ENCODE measurements at regions not wholly inside any gene's neighbourhood (a gene's known extent, or its start where the extent isn't known, plus 50 kb on each side); places are given as distances from the start of the nearest gene placed in this dataset.
"Not testable (repeated sequence)": the region's sequence is repeated elsewhere in the genome, so short reads cannot be mapped to it uniquely, and the experiment has no call there.

DNA sequence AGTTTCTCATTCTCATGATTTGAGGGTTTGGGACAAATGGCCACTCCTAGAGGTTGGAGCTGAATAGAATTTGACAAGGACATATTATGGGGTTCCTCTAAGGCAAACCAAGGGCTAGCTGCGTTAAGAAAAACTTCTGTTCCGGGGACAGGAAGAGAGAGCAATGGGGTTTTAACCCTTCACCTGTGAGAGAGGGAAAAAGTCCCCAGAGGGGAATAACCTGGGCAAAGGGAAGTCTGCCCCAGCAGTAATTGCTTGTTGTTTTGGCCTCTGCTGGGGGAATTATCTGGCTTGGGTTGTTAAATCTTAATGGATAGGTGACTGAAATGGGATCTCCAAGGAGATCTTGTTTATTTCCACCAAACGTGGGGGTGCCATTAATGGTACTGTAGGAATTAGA is 110.1 kb upstream of the MOCS2 start:
- no peak for DNase-seq

DNA sequence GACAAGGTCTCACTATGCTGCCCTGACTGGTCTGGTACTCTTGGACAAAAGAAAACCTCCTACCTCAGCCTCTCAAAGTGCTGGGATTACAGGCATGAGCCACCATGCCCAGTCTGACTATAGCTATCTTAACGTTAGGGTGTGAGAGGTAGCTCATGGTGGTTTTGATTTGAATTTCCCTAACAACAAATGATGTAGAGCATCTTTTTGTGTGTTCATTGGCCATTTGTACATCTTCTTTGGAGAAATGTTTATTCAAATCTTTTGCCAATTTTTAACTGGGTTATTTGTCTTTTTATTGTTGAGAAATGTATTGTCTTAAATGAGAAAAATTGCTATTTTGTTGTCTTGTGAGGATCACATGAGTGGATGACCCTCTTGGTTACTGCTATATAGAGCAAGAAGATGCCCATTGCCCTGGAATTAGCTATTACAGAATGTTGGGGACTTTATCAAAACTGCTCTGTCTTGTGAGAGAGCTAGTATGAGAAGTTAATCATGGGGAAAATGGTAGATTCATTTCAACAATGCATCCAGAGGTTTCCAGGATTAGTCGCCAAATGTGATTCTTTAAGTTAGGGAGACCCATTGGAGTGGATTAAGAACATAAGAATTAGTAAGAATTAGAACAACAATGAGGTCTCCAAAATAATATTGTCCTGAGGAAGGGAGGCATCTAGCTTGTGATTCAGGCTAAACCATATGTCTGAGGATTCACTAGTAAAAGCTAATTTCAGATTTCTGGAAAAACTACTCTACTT is 124.3 kb upstream of the MOCS2 start:
- DNase-seq: no peak

DNA sequence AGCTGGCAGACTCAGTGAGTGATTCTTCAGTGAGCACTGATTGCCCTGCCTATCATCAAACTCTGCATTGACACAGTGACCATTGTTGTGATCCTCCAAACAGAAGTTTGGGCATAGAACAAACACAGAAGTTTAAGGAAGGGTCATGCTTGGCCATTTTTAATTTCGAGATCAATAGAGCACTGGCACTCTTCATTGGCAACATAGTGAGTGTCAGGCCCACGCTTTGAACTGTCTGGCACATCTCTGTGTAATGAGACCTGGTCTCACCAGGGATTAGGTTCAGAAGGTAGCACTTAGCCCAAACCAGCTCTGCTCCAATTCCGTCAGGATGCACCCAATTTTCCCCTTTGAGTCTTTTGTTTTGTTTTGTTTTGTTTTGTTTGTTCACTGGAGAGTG is 127.1 kb upstream of the MOCS2 start:
- DNase-seq: no peak

DNA sequence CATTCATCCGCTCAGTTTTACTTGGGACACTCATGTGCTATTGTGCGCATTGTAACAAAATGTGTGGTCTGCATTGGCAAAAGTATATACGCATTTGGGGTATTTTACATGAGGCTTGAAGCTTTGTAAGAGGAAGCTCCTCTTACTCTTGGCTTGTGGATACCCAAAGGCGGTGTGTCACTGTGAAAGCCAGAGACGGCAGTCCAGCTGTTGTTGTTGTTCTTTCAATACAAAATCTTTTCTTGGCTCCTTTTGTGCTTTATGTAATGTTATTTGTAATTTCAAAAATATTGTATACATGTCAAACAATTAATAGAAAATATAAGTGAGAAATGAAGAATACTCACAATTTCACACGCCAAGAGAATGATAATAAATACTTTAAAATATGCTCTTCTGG is 128.3 kb upstream of the MOCS2 start:
- DNase-seq: no peak

DNA sequence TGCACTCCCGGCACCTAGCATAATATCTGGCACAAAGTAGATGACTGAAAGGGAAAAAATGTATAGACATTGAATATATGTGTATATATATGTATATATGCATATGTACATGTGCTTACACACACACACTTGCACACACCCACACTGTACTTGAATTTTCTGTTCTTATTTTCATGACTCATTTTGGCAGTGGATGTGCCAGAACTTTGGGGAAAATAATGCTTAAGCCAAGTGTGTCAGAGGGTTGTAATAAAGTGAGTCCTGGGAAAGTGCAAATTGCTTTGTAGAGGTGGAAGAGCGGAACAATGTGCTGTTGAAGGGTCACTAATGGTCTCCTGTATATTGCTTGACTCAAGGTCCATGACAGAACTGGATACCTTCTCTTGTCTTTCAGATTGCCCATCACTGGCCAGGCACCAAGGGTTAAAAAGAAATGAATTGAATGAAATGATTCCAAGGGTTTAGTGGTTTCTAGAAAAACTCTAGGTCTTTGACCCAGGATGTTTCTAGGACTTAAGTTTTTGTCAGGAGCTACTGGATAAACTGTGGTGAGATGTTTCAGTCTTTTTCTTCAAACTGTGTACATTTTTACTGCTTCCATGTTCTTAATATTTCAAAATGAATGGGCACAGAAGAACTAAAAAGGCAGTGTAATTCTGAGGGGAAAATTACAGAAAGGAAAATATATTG is 129.9 kb upstream of the MOCS2 start:
- DNase-seq: no peak

DNA sequence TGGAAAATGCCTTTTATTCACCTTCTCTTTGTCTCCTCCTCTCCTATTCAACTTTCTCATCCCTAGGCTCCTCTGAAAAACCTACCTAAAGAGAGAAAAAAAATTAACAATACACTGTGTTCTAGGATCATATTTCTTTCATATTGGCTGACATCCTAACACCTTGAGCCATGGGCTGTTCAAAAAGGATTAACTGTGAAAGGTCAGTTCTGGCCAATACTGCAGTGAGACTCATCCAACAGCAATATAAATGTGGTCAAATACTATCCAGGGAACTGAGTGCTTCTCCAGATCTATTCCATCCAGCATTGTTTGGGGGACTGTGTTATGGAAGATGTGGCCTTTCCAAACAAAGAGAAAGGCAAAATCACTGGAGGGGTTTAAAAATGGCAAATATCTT is 131.1 kb upstream of the MOCS2 start:
- no peak for DNase-seq

DNA sequence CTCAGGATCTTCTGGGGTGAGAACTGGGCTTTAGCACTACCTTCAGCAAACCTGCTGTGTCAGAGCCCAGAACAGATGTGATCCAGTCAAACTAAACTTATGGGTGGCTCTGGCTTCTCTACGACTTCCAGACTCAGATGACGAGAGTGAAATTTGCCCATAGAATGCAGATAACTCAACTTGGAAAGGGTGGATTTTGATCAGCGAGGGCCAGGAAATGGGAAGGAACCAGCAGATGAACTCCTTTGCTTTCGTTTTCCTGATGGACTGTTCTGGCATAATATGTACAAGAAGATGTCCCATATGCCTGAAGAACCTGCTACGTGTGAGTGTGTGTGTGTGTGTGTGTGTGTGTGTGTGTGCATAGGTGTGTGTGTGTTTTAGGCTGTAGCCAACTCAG is 132.0 kb upstream of the MOCS2 start:
- no peak for DNase-seq

DNA sequence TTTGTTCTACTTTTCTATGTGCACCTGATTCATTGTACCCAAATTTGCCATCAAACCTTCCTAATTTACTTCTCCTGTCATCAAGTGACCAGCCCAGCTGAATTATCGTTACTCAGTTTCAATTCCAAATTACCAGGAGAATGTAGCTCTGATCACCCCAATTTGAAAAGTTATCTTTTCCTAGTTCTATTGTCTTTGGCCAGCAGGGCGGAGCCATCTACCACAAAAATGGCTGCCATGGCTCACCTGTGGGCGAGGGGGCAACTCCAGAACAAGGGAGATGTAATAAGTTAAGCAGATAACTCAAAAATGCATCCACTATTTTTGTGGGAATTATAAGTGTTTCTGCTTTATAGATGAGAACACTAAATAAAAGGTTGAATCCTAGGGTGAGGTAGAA is 133.8 kb upstream of the MOCS2 start:
- DNase-seq: no peak

DNA sequence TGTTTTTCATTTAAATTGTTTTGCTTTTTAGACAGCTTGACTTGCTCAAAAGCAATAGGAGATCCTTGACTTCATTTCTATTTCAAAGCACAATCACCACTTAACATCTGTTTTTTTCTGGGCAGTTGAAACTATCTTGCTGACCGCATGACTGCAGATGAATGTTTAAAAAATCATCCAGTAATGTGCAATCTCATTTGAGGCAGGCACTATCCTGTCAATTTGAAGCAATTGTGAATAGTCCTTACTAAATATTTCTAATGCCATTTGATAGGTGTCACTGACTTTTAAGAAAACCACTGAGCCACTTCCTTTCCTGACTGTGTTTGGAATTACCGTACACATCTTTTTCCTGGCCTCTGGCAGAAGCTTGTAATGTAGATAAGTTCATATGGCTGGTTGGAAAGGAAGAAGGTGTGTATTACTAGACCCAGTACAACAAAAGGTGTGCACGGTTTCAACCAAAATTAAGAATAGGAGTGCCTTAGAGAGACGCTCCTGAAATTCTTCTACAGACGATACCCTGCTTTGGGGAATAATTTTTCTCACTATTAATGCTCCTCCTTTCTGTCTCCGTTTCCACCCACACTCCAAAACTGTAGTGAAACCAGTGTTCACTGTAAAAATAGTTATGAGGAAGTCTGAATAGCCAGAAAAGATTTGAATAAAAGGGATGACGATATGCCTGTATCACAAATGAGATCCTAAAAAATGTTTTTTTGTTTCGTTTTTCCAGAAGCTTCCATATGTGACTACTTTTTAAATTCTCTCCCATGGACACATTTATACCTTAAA is 136.7 kb upstream of the MOCS2 start:
- no peak for DNase-seq

DNA sequence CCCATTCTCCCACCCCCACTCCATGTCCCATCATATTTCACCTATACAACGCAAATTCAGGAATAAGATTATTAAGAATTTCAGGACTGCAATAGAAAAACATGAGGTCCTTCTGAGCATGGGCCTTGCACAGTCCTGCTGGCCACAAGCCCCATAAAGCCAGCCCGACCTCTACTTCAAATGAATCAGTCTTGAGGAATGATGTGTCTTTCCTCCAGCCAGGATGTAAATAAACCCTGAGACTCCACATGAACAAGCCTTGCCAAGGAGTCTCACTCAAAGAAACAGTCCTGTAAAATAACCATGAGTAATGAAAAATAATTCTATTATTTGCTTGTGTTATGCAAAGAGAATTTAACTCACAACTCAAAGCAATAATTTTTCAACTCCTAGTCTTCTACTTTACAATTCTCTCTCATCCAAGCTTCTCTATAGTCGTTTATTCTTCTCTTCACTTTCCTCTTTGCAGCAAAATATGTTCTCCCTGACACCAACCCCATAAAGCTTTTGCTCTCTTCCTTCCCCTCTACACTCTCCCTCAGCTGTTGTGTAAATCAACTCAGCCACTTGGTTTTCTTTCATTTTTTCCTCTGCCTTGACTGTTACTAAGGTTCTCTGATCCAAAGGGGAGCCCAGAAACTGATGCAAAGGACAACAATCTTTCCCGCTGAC is 140.1 kb upstream of the MOCS2 start:
- DNase-seq: no peak

DNA sequence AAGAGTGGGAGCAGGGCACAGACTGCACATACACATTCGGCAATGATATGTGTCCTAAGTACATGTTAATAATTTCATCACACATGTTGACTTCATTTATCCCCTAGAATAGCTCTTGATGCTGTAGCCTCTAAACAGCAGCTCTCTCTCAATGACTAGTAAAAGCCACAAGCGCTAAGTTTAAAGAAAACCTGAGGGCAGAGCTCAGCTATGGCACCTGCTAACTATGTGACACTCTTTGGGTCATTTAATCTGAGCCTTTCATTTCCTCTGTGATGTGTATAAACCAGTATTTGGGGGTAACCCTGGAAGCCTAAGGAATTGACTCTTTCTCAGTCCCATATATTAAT is 140.6 kb upstream of the MOCS2 start:
- no peak for DNase-seq

DNA sequence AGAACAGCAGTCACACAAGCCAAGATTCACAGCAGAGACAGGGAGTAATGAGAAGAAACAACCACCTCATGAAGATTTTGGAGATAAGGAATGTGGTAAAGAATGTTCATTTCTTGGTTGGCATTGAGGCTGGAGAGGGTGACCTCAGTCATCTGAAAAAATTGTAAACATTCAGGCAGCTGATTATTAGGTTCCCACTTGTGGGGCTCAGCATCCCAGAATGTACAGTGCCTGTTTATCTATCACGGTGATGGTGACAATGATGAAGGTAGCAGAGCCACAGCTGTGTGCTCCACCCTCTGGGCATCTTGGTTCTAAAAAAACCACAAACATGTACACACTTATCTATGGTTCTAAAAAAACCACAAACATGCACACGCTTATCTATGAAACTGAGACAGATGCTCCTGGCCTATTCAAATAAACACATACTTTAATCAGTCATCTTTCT is 143.9 kb upstream of the MOCS2 start:
- DNase-seq: no peak

DNA sequence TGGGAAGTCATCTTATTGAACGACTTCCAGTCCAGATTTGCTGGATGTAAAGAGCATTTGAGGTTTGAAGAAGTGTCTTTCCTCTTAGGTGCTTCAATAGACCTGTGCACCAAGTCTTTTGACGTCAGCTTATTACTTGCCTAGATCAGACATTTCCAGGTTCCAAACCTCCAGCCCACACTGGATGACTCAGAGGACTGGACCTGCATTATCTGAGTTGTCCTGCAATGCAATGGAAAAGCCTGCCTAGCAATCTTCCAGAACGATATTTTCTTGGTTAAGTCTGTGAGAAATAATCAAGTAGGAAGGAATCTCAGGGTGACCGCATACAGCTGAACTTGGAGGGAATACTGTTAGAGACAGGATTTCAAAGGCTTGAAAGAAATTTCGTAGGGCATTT is 147.2 kb upstream of the MOCS2 start:
- no peak for DNase-seq

DNA sequence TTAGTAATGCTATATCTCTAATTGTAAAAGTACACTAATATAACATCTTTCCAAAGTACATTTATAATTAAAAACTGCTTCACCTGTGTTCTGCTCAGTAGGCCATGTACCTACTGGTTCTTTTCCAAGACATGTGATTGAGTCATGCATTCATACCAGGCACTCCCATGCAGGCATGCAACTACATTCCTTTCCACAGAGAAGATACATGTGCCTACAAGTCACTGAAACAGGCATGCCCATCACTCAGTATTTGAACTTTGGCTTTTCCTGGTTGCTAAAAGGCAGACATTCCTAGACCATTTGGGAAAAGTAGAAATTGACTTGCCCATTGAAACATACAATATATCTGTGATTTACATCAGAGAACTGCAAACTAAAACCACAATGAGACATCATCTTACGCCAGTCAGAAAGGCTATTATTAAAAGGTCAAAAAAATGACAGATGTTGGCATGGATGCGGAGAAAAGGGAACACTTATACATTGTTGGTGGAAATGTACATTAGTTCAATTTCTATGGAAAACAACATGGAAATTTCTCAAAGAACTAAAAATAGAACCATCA is 148.3 kb upstream of the MOCS2 start:
- DNase-seq: no peak

DNA sequence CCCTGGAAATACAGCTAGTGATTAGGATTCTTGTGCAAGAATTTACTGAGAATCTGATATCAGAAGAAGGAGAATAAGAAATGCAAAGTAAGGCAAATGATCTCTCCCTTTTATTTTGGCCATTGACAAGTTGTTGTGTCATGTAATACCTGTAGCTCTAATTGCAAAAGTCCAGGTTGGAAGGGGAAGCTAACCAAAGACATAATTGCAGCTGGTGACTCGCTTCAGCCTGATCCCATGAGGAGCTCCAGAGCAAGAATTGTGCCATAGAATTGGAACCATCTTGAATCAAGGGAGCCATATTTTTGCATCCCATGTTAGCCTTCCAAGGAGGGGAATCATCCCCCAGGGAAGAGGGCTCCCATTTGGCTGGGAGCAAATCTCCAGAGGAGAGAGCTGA is 149.6 kb upstream of the MOCS2 start:
- DNase-seq: no peak

DNA sequence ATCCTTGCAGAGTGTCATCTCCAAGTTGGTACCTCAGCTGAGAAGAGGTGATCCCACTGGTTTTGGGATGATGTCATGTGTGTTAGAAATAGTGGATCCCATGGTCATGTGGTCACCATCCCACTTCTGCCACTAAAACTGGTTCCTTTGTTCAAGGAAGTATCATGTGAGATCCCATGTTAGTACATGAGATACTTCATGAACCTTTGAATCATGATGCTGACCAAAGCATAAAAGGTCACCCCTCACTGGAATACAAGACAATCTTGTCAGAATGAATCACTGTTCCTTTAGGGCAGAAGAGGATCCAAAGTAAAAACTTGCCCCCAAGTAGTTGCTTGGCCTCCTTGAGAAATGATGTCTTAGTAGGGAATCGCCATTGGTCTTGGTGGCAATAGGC is 150.9 kb upstream of the MOCS2 start:
- no peak for DNase-seq

DNA sequence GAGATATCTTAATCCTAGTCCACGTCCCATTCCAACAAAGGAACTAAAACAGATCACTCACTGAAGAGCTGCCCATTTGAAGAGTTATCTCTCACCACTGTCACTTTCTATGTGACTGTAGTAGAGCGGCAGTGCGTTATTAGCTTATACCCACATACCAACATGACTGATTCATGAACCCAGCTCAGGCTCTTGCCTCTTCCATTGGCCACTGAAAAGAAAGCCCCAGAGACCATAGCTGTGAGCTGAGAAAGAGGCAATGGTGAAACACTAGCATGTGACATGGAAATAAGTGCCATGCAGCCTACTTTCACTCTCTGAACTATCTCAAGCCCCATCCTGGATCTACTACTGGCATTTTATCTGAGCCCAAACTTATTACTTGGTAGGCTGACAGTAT is 151.7 kb upstream of the MOCS2 start:
- DNase-seq: no peak

DNA sequence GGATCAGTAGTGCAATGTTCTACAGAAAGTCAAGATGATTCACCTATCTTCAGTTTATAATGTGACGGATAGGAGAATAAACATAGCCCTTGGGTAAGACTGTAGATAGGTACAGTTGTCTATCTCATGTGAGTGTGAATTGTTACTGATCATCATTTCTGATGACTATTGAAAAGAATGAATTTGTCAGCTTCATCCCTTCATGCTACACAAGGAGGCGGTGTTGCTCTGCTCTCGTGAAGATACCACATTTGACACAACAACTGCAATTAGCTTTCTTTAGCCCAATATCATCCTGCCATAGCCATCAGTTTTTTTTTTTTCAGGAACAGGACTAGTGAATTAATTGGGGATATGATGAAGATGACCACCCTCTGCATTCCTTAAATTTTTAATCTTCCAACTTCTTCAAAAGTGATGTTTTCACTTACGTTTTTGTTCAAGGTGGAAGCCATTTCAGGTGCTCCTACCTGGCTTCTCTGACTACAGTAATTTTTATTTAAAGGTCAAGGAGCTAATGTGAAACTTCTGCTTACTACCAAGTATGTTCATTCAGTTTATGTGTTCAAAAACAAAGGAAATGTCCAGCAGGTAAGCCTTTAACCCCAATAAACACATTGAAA is 152.9 kb upstream of the MOCS2 start:
- no peak for DNase-seq

DNA sequence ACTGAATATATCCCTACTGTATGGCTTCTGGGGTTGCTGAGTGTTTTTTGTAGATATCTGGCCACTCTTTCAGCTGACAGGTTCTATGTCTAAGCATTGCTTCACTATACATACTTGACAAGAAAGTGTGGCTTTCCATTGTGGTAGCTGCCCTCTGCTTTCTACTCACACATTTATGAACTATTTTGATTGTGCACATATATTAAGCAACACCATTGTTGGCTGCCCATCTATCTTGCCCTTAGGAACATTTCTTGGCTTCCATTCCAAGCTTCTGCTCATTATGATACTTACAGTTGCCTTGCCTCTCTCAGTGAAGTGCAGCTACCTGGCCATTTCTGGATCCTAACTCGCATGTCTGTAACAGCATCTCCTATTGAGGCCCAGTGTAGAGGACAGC is 153.6 kb upstream of the MOCS2 start:
- no peak for DNase-seq

DNA sequence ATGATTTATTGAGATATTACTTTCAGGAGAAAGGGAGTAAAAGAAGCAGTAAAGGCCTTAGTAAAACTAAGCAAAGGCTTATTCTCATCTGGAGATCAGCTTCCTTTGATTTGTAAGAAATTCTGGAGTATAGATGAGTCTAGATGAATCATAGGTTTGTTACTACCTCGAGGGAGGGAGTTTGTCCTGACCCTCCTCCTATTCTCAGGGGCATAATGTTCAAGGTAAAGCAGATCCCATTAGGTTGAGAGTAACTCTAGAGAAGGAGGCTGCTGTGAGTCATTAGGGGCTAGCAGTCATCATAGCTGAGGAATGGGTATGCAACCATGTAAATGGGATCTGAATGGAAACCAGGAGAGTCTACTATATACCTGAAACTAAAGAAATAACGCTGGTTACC is 155.5 kb upstream of the MOCS2 start:
- no peak for DNase-seq

DNA sequence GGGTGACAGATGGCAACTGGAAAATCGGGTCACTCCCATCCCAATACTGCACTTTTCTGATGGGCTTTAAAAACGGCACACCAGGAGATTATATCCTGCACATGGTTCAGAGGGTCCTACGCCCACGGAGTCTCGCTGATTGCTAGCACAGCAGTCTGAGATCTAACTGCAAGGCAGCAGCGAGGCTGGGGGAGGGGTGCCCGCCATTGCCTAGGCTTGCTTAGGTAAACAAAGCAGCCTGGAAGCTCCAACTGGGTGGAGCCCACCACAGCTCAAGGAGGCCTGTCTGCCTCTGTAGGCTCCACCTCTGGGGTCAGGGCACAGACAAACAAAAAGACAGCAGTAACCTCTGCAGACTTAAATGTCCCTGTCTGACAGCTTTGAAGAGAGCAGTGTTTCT is 158.7 kb upstream of the MOCS2 start:
- DNase-seq: not testable (repeated sequence)

DNA sequence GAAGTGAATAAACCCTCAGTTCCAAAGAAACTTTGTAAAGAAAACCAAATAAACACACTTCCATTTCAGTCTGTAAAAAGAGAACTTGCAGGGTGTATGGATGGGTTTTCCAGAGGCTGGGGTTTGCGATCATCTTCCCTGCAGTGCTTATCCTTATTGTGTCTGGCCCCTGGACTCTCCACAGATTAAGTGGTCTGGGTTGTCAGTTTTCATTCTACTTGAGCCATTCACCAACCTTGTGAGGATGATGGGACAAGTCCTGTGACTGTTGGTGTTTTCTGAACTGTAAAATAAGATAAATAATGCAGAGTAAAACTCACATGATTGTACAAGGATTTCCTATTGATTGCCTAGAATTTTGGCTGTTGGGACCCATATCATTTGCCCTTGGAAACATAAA is 166.1 kb upstream of the MOCS2 start:
- no peak for DNase-seq

DNA sequence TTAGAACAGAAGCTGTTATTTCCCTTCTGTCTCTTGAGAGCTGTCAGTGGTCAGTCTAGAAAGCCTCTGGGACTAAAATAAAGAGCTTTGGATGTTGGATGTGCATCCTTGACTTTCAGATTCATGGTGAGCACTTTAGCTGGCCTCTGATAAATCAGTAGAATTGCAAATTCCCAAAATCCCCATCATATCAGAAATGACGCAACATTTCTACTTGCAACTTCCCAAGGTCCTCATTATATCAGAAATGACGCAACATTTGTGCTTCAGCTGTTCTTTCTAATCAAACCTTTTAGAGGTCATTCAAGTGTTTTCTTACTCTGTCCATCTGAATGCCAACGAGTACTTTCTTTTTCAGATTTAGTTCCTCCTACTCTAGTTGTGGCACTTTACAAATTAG is 167.3 kb upstream of the MOCS2 start:
- no peak for DNase-seq

All from stimulated activated CD4-positive, alpha-beta T cell treated with anti-CD3 and anti-CD28 coated beads, Interleukin-4, amount 100 ng/mL, for 4 hours (primary cell).